ENCODE measurements at regions not wholly inside any gene's neighbourhood (a gene's known extent, or its start where the extent isn't known, plus 50 kb on each side); places are given as distances from the start of the nearest gene placed in this dataset.

DNA sequence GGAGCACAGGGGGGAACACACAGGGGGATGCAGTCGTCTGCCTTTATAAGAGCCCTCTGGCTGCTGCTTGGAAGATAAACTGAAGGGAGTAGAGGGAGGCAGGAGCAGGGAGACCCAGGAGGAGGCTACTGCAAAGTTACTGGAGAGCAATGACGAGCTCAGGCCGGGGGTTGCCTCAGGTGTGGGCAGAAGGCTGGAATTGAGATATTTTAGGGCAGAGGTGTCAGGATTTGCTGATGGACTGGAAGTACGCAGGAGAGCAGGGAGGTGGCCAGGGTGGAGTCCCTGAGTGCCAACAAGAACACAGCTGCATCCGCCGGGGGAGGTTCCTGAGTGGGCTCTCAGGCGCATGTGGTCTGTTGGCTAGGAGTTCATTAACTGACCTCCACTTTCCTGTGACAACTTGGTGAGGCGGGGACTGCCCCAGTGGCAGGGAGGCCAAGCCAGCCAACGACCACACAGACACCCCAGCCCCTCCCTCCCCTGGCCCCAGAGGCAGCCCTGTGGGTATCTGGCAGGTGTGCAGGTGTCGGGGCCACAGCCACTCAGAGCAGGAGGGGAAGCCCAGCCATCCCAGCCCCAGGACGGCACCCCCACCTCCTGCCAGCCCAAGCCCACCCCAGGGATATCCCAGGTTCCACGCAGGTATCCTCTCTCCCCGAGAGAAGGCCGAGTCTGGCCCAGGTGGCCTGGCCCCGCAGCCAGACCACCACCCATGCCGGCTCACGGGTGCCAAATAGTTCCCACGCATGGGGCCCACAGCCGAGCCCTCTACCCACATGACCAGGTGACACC, 85.4 kb downstream of the NCOR2 start:
- no peaks in the 10 kb centered on the region for H3K9me3 ChIP-seq (ENCODE audit: control insufficient read depth, insufficient read depth, low read depth, low read length)
- no peak overlapping the region for H2AFZ ChIP-seq (ENCODE audit: low read length)
- no peaks in the 10 kb centered on the region for H4K20me1 ChIP-seq (ENCODE audit: control insufficient read depth, extremely low read depth, insufficient read depth, low read length)
- TF ChIP-seq EZH2 (IDR thresholded peaks at IDR 0.05; ENCODE audit: low read length, missing control alignments), result no peak
- TF ChIP-seq, protein P1, sequence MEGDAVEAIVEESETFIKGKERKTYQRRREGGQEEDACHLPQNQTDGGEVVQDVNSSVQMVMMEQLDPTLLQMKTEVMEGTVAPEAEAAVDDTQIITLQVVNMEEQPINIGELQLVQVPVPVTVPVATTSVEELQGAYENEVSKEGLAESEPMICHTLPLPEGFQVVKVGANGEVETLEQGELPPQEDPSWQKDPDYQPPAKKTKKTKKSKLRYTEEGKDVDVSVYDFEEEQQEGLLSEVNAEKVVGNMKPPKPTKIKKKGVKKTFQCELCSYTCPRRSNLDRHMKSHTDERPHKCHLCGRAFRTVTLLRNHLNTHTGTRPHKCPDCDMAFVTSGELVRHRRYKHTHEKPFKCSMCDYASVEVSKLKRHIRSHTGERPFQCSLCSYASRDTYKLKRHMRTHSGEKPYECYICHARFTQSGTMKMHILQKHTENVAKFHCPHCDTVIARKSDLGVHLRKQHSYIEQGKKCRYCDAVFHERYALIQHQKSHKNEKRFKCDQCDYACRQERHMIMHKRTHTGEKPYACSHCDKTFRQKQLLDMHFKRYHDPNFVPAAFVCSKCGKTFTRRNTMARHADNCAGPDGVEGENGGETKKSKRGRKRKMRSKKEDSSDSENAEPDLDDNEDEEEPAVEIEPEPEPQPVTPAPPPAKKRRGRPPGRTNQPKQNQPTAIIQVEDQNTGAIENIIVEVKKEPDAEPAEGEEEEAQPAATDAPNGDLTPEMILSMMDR (conservative IDR thresholded peaks at IDR 0.05 in 1 of 2, IDR thresholded peaks at IDR 0.05 in 1 of 2; ENCODE audit: low read depth in 1 of 2, low read length in 2 of 2), result no peak
- H3K4me3 ChIP-seq (replicated peaks in 1 of 4; ENCODE audit: control extremely low read depth in 1 of 4, insufficient read depth in 1 of 4, low read depth in 3 of 4, low read length in 4 of 4), result no peak overlapping the region
- no peak overlapping the region for H3K27ac ChIP-seq (ENCODE audit: insufficient read depth, low read length)
- H3K4me2 ChIP-seq (ENCODE audit: extremely low read depth, insufficient read depth, low read length), result no peak overlapping the region
- H3K4me1 ChIP-seq (ENCODE audit: control insufficient read depth, extremely low read depth, insufficient read depth, low read length), result peaks cover 7% of the 10 kb centered on the region
- peaks cover 2% of the 10 kb centered on the region for H3K36me3 ChIP-seq (ENCODE audit: control insufficient read depth, insufficient read depth, low read length)
- no peak overlapping the region for H3K9ac ChIP-seq (ENCODE audit: insufficient read depth, low read length)
- no peak for DNase-seq (ENCODE audit: low read depth in 2 of 2)
- no peaks in the 10 kb centered on the region for H3K79me2 ChIP-seq (ENCODE audit: control insufficient read depth, insufficient read depth, low read length)
- no peaks in the 10 kb centered on the region for H3K27me3 ChIP-seq (ENCODE audit: control insufficient read depth, insufficient read depth, low read length)

- Histone ChIP-seq H3K4me3 (replicated peaks in 1 of 4; ENCODE audit: control extremely low read depth in 1 of 4, insufficient read depth in 1 of 4, low read depth in 3 of 4, low read length in 4 of 4) (no peak overlapping the region), H3K36me3 (ENCODE audit: control insufficient read depth, insufficient read depth, low read length) (peaks cover 2% of the 10 kb centered on the region), H3K4me1 (ENCODE audit: control insufficient read depth, extremely low read depth, insufficient read depth, low read length) (peaks cover 7% of the 10 kb centered on the region), H3K27ac (ENCODE audit: insufficient read depth, low read length) (no peak overlapping the region), H3K27me3 (ENCODE audit: control insufficient read depth, insufficient read depth, low read length) (no peaks in the 10 kb centered on the region), H4K20me1 (ENCODE audit: control insufficient read depth, extremely low read depth, insufficient read depth, low read length) (no peaks in the 10 kb centered on the region), H2AFZ (ENCODE audit: low read length) (no peak overlapping the region), H3K9me3 (ENCODE audit: control insufficient read depth, insufficient read depth, low read depth, low read length) (no peaks in the 10 kb centered on the region), H3K79me2 (ENCODE audit: control insufficient read depth, insufficient read depth, low read length) (no peaks in the 10 kb centered on the region), H3K4me2 (ENCODE audit: extremely low read depth, insufficient read depth, low read length) (no peak overlapping the region), H3K9ac (ENCODE audit: insufficient read depth, low read length) (no peak overlapping the region)
- TF ChIP-seq EZH2 (IDR thresholded peaks at IDR 0.05; ENCODE audit: low read length, missing control alignments), result no peak
- TF ChIP-seq, protein P1 (conservative IDR thresholded peaks at IDR 0.05 in 1 of 2, IDR thresholded peaks at IDR 0.05 in 1 of 2; ENCODE audit: low read depth in 1 of 2, low read length in 2 of 2), result no peak
- no peak for DNase-seq (ENCODE audit: low read depth in 2 of 2)
Measured at GRCh38 chr12:124481257-124481750, 86.1 kb downstream of the NCOR2 start.

- peak; percentile 72 to 74 for DNase-seq (ENCODE audit: low read depth in 2 of 2)
- no peak overlapping the region for H2AFZ ChIP-seq (ENCODE audit: low read length)
- peaks cover 2% of the 10 kb centered on the region for H3K36me3 ChIP-seq (ENCODE audit: control insufficient read depth, insufficient read depth, low read length)
- no peaks in the 10 kb centered on the region for H4K20me1 ChIP-seq (ENCODE audit: control insufficient read depth, extremely low read depth, insufficient read depth, low read length)
- no peaks in the 10 kb centered on the region for H3K27me3 ChIP-seq (ENCODE audit: control insufficient read depth, insufficient read depth, low read length)
- no peaks in the 10 kb centered on the region for H3K79me2 ChIP-seq (ENCODE audit: control insufficient read depth, insufficient read depth, low read length)
- H3K9ac ChIP-seq (ENCODE audit: insufficient read depth, low read length), result no peak overlapping the region
- H3K27ac ChIP-seq (ENCODE audit: insufficient read depth, low read length), result no peak overlapping the region
- no peaks in the 10 kb centered on the region for H3K9me3 ChIP-seq (ENCODE audit: control insufficient read depth, insufficient read depth, low read depth, low read length)
- no peak overlapping the region for H3K4me2 ChIP-seq (ENCODE audit: extremely low read depth, insufficient read depth, low read length)
- H3K4me1 ChIP-seq (ENCODE audit: control insufficient read depth, extremely low read depth, insufficient read depth, low read length), result peaks cover 7% of the 10 kb centered on the region
- H3K4me3 ChIP-seq (replicated peaks in 1 of 4; ENCODE audit: control extremely low read depth in 1 of 4, insufficient read depth in 1 of 4, low read depth in 3 of 4, low read length in 4 of 4), result no peak overlapping the region
- TF ChIP-seq EZH2 (IDR thresholded peaks at IDR 0.05; ENCODE audit: low read length, missing control alignments), result no peak
- TF ChIP-seq, protein P1 (conservative IDR thresholded peaks at IDR 0.05 in 1 of 2, IDR thresholded peaks at IDR 0.05 in 1 of 2; ENCODE audit: low read depth in 1 of 2, low read length in 2 of 2), result peak in 1 of 2 donors; percentile 16
Measured at GRCh38 chr12:124480469-124481256, 86.7 kb downstream of the NCOR2 start.

All from fibroblast of lung (primary cell).